ENCODE measurements at regions not wholly inside any gene's neighbourhood (a gene's known extent, or its start where the extent isn't known, plus 50 kb on each side); places are given as distances from the start of the nearest gene placed in this dataset.

DNA sequence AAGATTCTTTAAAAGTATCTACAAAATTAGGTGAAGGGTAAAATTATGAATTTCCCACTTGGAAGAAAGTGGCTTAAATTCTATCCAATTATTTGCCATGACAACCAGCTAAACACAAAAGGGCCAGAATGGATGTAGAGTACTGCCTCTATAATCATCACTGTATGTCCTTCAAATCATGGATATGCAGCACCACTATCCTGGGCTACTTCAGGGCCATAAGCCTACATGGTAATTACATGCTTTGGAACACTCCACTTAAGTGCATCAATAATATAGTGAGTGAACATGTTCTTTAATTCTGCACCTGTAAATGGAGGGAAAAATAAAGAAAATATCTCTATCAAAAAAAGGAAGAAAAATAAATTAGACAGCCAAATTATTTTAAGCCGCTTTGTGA is 575.2 kb downstream of the ISL1 start:
- no peak for DNase-seq (ENCODE audit: low spot score in 2 of 2)
- no peaks in the 10 kb centered on the region for H3K4me1 ChIP-seq
- no peaks in the 10 kb centered on the region for H3K27me3 ChIP-seq
- intact Hi-C loops (cut with DNase I; ENCODE audit: low total_unique reads), result no loop called here
- no peaks in the 10 kb centered on the region for H3K9me3 ChIP-seq
- no peak overlapping the region for H3K4me3 ChIP-seq
- TF ChIP-seq POLR2AphosphoS5 (IDR thresholded peaks at IDR 0.05), result no peak
- no peaks in the 10 kb centered on the region for H3K36me3 ChIP-seq
- H3K27ac ChIP-seq, result no peak overlapping the region

DNA sequence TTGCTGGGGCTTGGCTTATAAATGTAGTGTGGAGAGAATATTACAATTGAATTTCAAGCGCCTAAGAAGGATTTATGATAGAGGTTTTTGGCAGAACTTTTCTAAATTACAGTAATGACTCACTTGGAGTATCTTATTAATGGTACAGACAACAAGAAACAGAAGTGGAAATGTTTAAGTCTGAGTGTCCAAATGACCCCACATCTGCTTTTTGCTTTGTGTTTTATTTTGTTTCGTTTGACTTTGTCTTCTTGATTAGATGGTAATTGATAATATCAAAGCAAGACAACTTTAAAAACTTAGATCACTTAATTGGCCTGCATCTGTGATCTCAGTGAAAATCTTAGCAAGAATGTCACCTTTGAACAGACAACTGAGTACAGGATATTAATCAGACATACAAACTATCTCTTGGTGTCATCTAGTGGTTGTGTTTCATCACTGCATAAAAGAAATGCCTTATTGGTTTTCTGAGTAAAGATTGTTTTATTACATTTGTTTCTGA is 577.4 kb downstream of the ISL1 start:
- intact Hi-C loops (cut with DNase I; ENCODE audit: low total_unique reads), result no loop called here

DNA sequence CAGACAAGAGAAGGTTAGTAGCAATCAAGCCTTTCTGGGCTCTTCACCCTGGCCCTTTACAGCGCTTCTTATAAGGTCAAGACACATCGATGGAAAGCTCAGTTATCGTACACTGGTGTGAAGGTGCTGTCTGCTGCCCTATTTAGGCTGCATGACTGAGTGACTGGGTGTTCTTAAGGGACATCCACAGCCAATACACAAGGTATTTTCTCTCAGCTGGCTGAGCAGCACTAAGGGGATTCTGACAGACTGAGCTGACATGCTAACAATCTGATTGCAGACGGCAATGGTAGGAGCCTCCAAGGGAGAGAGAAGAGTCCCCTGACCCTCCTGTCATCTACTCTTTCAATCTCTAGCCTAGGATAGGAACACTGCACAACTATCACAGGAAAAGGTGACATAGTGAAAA is 577.9 kb downstream of the ISL1 start:
- H3K4me3 ChIP-seq, result no peak overlapping the region
- intact Hi-C loops (cut with DNase I; ENCODE audit: low total_unique reads), result no loop called here
- H3K27me3 ChIP-seq, result no peaks in the 10 kb centered on the region
- H3K36me3 ChIP-seq, result no peaks in the 10 kb centered on the region
- H3K4me1 ChIP-seq, result no peaks in the 10 kb centered on the region
- DNase-seq (ENCODE audit: low spot score in 2 of 2), result no peak
- H3K9me3 ChIP-seq, result no peaks in the 10 kb centered on the region
- no peak overlapping the region for H3K27ac ChIP-seq
- TF ChIP-seq POLR2AphosphoS5 (IDR thresholded peaks at IDR 0.05) (no peak), CTCF (IDR thresholded peaks at IDR 0.05) (no peak), POLR2A (IDR thresholded peaks at IDR 0.05) (no peak)

More for the DNA sequence above, 577.4 kb downstream of the ISL1 start:
- peak in 1 of 3 donors; percentile 23 for TF ChIP-seq CTCF (IDR thresholded peaks at IDR 0.05)
- TF ChIP-seq POLR2A (IDR thresholded peaks at IDR 0.05), result no peak
- H3K27me3 ChIP-seq, result no peaks in the 10 kb centered on the region
- no peak overlapping the region for H3K27ac ChIP-seq
- no peaks in the 10 kb centered on the region for H3K9me3 ChIP-seq
- H3K4me3 ChIP-seq, result no peak overlapping the region
- H3K4me1 ChIP-seq, result no peaks in the 10 kb centered on the region
- no peak for DNase-seq (ENCODE audit: low spot score in 2 of 2)
- no peaks in the 10 kb centered on the region for H3K36me3 ChIP-seq

- no peak overlapping the region for H3K4me3 ChIP-seq
Measured at GRCh38 chr5:51968756-51969155, 585.5 kb downstream of the ISL1 start.

GRCh38 chr5:51974834-51975233 is 591.6 kb downstream of the ISL1 start:
- Histone ChIP-seq H3K36me3 (no peaks in the 10 kb centered on the region), H3K4me1 (no peaks in the 10 kb centered on the region), H3K4me3 (no peak overlapping the region), H3K27ac (no peak overlapping the region), H3K27me3 (no peaks in the 10 kb centered on the region), H3K9me3 (no peaks in the 10 kb centered on the region)
- TF ChIP-seq POLR2AphosphoS5 (IDR thresholded peaks at IDR 0.05) (no peak), CTCF (IDR thresholded peaks at IDR 0.05) (no peak), POLR2A (IDR thresholded peaks at IDR 0.05) (no peak)
- intact Hi-C loops (cut with DNase I; ENCODE audit: low total_unique reads), result no loop called here
- DNase-seq (ENCODE audit: low spot score in 2 of 2), result no peak

More at GRCh38 chr5:51968756-51969155, 585.5 kb downstream of the ISL1 start:
- Histone ChIP-seq H3K4me1 (no peaks in the 10 kb centered on the region), H3K27ac (no peak overlapping the region), H3K36me3 (no peaks in the 10 kb centered on the region), H3K9me3 (no peaks in the 10 kb centered on the region), H3K27me3 (no peaks in the 10 kb centered on the region)
- no peak for DNase-seq (ENCODE audit: low spot score in 2 of 2)
- no peak for TF ChIP-seq POLR2AphosphoS5 (IDR thresholded peaks at IDR 0.05)
- no peak for TF ChIP-seq CTCF (IDR thresholded peaks at IDR 0.05)
- intact Hi-C loops (cut with DNase I; ENCODE audit: low total_unique reads), result no loop called here

GRCh38 chr5:51977014-51977413 is 593.8 kb downstream of the ISL1 start:
- no peak overlapping the region for H3K27ac ChIP-seq
- TF ChIP-seq POLR2A (IDR thresholded peaks at IDR 0.05) (no peak), CTCF (IDR thresholded peaks at IDR 0.05) (no peak), POLR2AphosphoS5 (IDR thresholded peaks at IDR 0.05) (no peak)
- no peak overlapping the region for H3K4me3 ChIP-seq
- H3K9me3 ChIP-seq, result no peaks in the 10 kb centered on the region
- no peaks in the 10 kb centered on the region for H3K27me3 ChIP-seq
- no peaks in the 10 kb centered on the region for H3K36me3 ChIP-seq
- intact Hi-C loops (cut with DNase I; ENCODE audit: low total_unique reads), result no loop called here
- no peak for DNase-seq (ENCODE audit: low spot score in 2 of 2)
- H3K4me1 ChIP-seq, result no peaks in the 10 kb centered on the region
